Sigmoid colon (tissue), 4 donors: ENCODE measurements at regions not wholly inside any gene's neighbourhood (a gene's known extent, or its start where the extent isn't known, plus 50 kb on each side); places are given as distances from the start of the nearest gene placed in this dataset.

ENCODE experiments used
- CTCF ChIP-seq, 4 experiments: fragments of 450-650 bp in 3 of 4; fragments of 200-600 bp in 1 of 4; IDR thresholded peaks; one replicate each; pipeline ENCODE4 v1.5.1; 2016 to 2019; ENCODE audit warnings: antibody characterized with exemption in 4 of 4, mild to moderate bottlenecking in 3 of 4, moderate library complexity in 2 of 4
- EP300 ChIP-seq, 4 donors: sonication (generic); formaldehyde crosslinking; IDR thresholded peaks; one replicate each; pipeline ENCODE4 v1.6.1; 2017; ENCODE audit warnings: antibody characterized with exemption in 4 of 4

- no peak for TF ChIP-seq EP300 (IDR thresholded peaks at IDR 0.05)
- no peak for TF ChIP-seq CTCF (IDR thresholded peaks at IDR 0.05)
These were observed 130.3 kb downstream of the NSG2 start for GRCh38 chr5:174175716-174176268.
